DND-41 (cell line): ENCODE measurements at regions not wholly inside any gene's neighbourhood (a gene's known extent, or its start where the extent isn't known, plus 50 kb on each side); places are given as distances from the start of the nearest gene placed in this dataset.

Experiments
- ATAC-seq: fragments of 200-7000 bp; cut with Tn5 transposase; 3 replicates; pipeline ENCODE4 v1.9.1; 2021; ENCODE audit warnings: low read depth; ENCODE audit not compliant: insufficient read depth
- DNase-seq: peaks from one replicate; pipeline ENCODE4 v3.0.0-alpha.2; 2020
- H2AFZ ChIP-seq: 2 replicates; pipeline ENCODE4 v1.6.0; 2012; ENCODE audit warnings: low read depth, low read length
- H3K27ac ChIP-seq: 2 replicates; pipeline ENCODE4 v1.5.1; 2012; ENCODE audit warnings: low read length, inconsistent platforms
- H3K27me3 ChIP-seq: fragments of 200-600 bp; sonication (generic); 2 replicates; pipeline ENCODE4 v1.6.0; 2012; ENCODE audit warnings: low read length, mild to moderate bottlenecking, inconsistent platforms; ENCODE audit not compliant: insufficient read depth, poor library complexity
- H3K36me3 ChIP-seq: 2 replicates; pipeline ENCODE4 v1.5.1; 2012; ENCODE audit warnings: low read length, inconsistent platforms; ENCODE audit not compliant: insufficient read depth
- H3K4me1 ChIP-seq: 2 replicates; pipeline ENCODE4 v1.5.1; 2012; ENCODE audit warnings: mild to moderate bottlenecking, low read length; ENCODE audit not compliant: insufficient read depth
- H3K4me2 ChIP-seq: 2 replicates; pipeline ENCODE4 v1.6.0; 2012; ENCODE audit warnings: mild to moderate bottlenecking, moderate library complexity, low read length, inconsistent platforms; ENCODE audit not compliant: insufficient read depth
- H3K4me3 ChIP-seq, 2 experiments: fragments of 200-600 bp in 1 of 2; shearing (Covaris generic) in 1 of 2; 2 replicates each; pipeline ENCODE4 v1.5.1; 2012 to 2016; ENCODE audit warnings: inconsistent platforms in 2 of 2, low read length in 2 of 2, mild to moderate bottlenecking in 2 of 2, low read depth in 1 of 2, moderate library complexity in 1 of 2
- H3K79me2 ChIP-seq: 2 replicates; pipeline ENCODE4 v1.6.0; 2012; ENCODE audit warnings: low read length, inconsistent platforms; ENCODE audit not compliant: insufficient read depth
- H3K9ac ChIP-seq: 2 replicates; pipeline ENCODE4 v1.6.0; 2012; ENCODE audit warnings: low read depth, mild to moderate bottlenecking, inconsistent platforms, low read length, moderate library complexity
- H3K9me3 ChIP-seq: 2 replicates; pipeline ENCODE4 v1.5.1; 2012; ENCODE audit warnings: low read length, moderate library complexity, mild to moderate bottlenecking, inconsistent platforms; ENCODE audit not compliant: insufficient read depth, severe bottlenecking
- H4K20me1 ChIP-seq: 2 replicates; pipeline ENCODE4 v1.6.0; 2012; ENCODE audit warnings: low read length; ENCODE audit not compliant: insufficient read depth
- EZH2 ChIP-seq: IDR thresholded peaks from 3 replicates; pipeline ENCODE4 v1.6.1; 2012; ENCODE audit warnings: borderline replicate concordance, low read depth, mild to moderate bottlenecking, moderate library complexity, low read length, inconsistent platforms; ENCODE audit not compliant: severe bottlenecking
- TF ChIP-seq, protein P1 (sequence below): IDR thresholded peaks from 2 replicates; pipeline ENCODE4 v1.5.1; 2012; ENCODE audit warnings: borderline replicate concordance, low read length, moderate library complexity, mild to moderate bottlenecking; ENCODE audit not compliant: poor library complexity, severe bottlenecking; ENCODE audit errors: extremely low read depth

DNA sequence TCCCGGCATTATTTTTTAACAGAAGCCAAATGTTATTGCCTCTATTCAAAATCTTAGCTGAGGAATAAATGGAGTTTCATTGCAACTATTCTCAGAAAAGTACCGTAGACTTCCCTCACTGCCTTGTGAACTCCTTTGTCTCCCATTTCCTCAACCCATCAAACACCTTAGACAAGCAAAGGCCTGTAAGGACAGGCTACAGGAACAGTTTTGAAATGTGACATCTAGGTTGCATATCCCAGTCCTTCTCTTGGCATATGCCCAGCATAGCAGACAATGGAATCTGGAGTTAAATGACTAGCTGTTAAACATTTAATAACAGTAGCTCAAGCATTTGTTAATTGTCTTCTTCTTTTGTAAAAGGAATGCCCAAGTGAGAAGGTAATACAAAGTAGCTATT is 1371.7 kb downstream of the STIM2 start:
- H3K27ac ChIP-seq: no peak overlapping the region
- H3K4me2 ChIP-seq: no peak overlapping the region
- H3K36me3 ChIP-seq: no peaks in the 10 kb centered on the region
- no peak for DNase-seq
- ATAC-seq: no peak
- no peak overlapping the region for H3K4me3 ChIP-seq
- no peaks in the 10 kb centered on the region for H3K9me3 ChIP-seq
- TF ChIP-seq, protein P1, sequence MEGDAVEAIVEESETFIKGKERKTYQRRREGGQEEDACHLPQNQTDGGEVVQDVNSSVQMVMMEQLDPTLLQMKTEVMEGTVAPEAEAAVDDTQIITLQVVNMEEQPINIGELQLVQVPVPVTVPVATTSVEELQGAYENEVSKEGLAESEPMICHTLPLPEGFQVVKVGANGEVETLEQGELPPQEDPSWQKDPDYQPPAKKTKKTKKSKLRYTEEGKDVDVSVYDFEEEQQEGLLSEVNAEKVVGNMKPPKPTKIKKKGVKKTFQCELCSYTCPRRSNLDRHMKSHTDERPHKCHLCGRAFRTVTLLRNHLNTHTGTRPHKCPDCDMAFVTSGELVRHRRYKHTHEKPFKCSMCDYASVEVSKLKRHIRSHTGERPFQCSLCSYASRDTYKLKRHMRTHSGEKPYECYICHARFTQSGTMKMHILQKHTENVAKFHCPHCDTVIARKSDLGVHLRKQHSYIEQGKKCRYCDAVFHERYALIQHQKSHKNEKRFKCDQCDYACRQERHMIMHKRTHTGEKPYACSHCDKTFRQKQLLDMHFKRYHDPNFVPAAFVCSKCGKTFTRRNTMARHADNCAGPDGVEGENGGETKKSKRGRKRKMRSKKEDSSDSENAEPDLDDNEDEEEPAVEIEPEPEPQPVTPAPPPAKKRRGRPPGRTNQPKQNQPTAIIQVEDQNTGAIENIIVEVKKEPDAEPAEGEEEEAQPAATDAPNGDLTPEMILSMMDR: no peak
- TF ChIP-seq EZH2: no peak
- H2AFZ ChIP-seq: no peak overlapping the region
- no peaks in the 10 kb centered on the region for H4K20me1 ChIP-seq
- H3K27me3 ChIP-seq: no peaks in the 10 kb centered on the region
- H3K79me2 ChIP-seq: no peaks in the 10 kb centered on the region
- no peak overlapping the region for H3K9ac ChIP-seq
- no peaks in the 10 kb centered on the region for H3K4me1 ChIP-seq

DNA sequence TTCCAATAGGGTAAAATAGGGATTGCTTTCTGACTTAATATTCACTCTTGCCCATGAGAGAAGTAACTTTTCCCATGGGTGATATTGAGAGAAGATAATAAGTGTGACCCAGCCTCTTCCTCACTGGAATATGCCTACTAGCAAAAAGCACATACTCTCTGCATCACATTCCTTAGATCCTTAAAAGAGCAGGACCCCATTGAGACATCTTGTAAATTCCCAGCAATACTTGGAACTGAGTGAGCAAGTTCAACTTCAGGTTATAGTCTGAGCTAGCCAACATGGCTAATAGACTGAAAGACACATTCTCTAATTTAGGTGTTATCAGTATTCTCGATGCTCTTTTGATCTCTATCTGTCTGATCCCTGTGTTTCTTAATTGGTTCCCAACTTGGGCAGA is 1372.3 kb downstream of the STIM2 start:
- H2AFZ ChIP-seq: no peak overlapping the region
- H3K27ac ChIP-seq: no peak overlapping the region
- H3K4me1 ChIP-seq: no peaks in the 10 kb centered on the region
- H3K4me2 ChIP-seq: no peak overlapping the region
- H3K4me3 ChIP-seq: no peak overlapping the region
- DNase-seq (no peak), ATAC-seq (no peak)
- H4K20me1 ChIP-seq: no peaks in the 10 kb centered on the region
- no peaks in the 10 kb centered on the region for H3K27me3 ChIP-seq
- H3K79me2 ChIP-seq: no peaks in the 10 kb centered on the region
- H3K9ac ChIP-seq: no peak overlapping the region
- no peaks in the 10 kb centered on the region for H3K36me3 ChIP-seq
- no peak for TF ChIP-seq EZH2
- TF ChIP-seq, protein P1: no peak
- H3K9me3 ChIP-seq: no peaks in the 10 kb centered on the region

DNA sequence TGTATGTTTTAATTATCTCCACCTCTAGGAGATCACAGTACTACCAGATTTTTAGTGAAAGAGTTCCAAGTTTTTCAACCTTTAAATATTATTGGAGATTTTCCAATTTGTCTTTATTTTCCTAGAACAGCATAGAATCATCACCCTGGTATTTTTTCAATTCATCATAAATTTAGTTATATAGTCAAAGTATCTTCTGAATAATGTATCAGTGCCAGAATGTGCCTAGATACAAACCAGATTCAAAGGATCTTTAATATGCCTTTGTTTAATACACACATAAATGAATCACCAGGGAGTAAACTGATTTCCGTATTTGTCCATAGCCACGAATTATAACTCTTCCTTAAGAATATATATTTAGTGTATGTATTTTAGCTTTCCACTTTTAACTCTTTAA is 1373.1 kb downstream of the STIM2 start:
- Histone ChIP-seq H3K27me3 (no peaks in the 10 kb centered on the region), H3K4me3 (no peak overlapping the region), H3K4me1 (no peaks in the 10 kb centered on the region), H3K9me3 (no peaks in the 10 kb centered on the region), H3K27ac (no peak overlapping the region), H3K9ac (no peak overlapping the region), H3K4me2 (no peak overlapping the region), H2AFZ (no peak overlapping the region), H3K36me3 (no peaks in the 10 kb centered on the region), H3K79me2 (no peaks in the 10 kb centered on the region), H4K20me1 (no peaks in the 10 kb centered on the region)
- ATAC-seq (no peak), DNase-seq (no peak)
- TF ChIP-seq, protein P1: no peak
- no peak for TF ChIP-seq EZH2

DNA sequence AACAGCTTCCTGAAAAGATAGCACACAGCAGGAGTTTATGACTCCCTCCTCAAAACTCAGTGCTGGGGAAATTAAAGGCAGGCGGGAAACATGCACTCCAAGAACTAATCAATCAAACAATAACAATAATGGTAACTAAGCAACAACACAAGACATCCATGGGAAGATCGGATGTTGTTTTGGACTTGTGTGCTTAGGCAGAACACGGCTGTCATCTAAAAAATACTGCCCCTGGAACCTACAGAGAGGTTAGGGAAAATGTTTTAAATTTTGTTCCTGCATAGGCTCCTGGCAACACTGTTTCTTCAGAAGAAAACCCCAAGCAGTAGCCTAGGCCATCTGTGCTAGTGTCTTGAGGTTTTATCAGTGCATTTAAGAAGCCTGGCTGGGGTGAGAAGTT is 1378.2 kb downstream of the STIM2 start:
- Histone ChIP-seq H3K27ac (no peak overlapping the region), H3K9ac (no peak overlapping the region), H4K20me1 (no peaks in the 10 kb centered on the region), H3K4me2 (no peak overlapping the region), H3K36me3 (no peaks in the 10 kb centered on the region), H3K27me3 (no peaks in the 10 kb centered on the region), H2AFZ (no peak overlapping the region), H3K4me3 (no peak overlapping the region), H3K4me1 (no peaks in the 10 kb centered on the region), H3K79me2 (no peaks in the 10 kb centered on the region), H3K9me3 (no peaks in the 10 kb centered on the region)
- TF ChIP-seq EZH2: no peak
- TF ChIP-seq, protein P1: no peak
- no peak for DNase-seq
- no peak for ATAC-seq
